ENCODE measurements at regions not wholly inside any gene's neighbourhood (a gene's known extent, or its start where the extent isn't known, plus 50 kb on each side); places are given as distances from the start of the nearest gene placed in this dataset.
"Not testable (repeated sequence)": the region's sequence is repeated elsewhere in the genome, so short reads cannot be mapped to it uniquely, and the experiment has no call there.

GRCh38 chr12:19811922-19812321 is 372.6 kb downstream of the AEBP2 start:
- H3K4me1 ChIP-seq, result no peaks in the 10 kb centered on the region
- intact Hi-C loops (cut with DNase I), result no loop called here
- no peaks in the 10 kb centered on the region for H3K27me3 ChIP-seq
- TF ChIP-seq POLR2AphosphoS5 (IDR thresholded peaks at IDR 0.05; ENCODE audit: insufficient read depth in 1 of 2, low read depth in 1 of 2) (no peak), CTCF (IDR thresholded peaks at IDR 0.05) (no peak)
- no peaks in the 10 kb centered on the region for H3K36me3 ChIP-seq
- DNase-seq (ENCODE audit: extremely low spot score in 2 of 2), result no peak
- H3K9me3 ChIP-seq, result no peaks in the 10 kb centered on the region
- no peak overlapping the region for H3K27ac ChIP-seq
- no peak overlapping the region for H3K4me3 ChIP-seq

- DNase-seq (ENCODE audit: extremely low spot score in 2 of 2), result no peak
- Histone ChIP-seq H3K27ac (no peak overlapping the region), H3K36me3 (no peaks in the 10 kb centered on the region), H3K4me1 (no peaks in the 10 kb centered on the region), H3K9me3 (no peaks in the 10 kb centered on the region), H3K27me3 (no peaks in the 10 kb centered on the region), H3K4me3 (no peak overlapping the region)
- TF ChIP-seq POLR2AphosphoS5 (IDR thresholded peaks at IDR 0.05; ENCODE audit: insufficient read depth in 1 of 2, low read depth in 1 of 2) (no peak), CTCF (IDR thresholded peaks at IDR 0.05) (no peak), POLR2A (IDR thresholded peaks at IDR 0.05) (no peak)
- intact Hi-C loops (cut with DNase I), result no loop called here
These were observed 379.9 kb downstream of the AEBP2 start for GRCh38 chr12:19819231-19819630.

GRCh38 chr12:19822476-19822875 is 383.2 kb downstream of the AEBP2 start:
- intact Hi-C loops (cut with DNase I), result no loop called here

GRCh38 chr12:19823326-19823725 is 384.0 kb downstream of the AEBP2 start:
- DNase-seq (ENCODE audit: extremely low spot score in 2 of 2); H3K36me3 ChIP-seq; intact Hi-C loops (cut with DNase I); H3K4me3 ChIP-seq; H3K27ac ChIP-seq; H3K4me1 ChIP-seq; H3K9me3 ChIP-seq; H3K27me3 ChIP-seq: not testable (repeated sequence)

More at GRCh38 chr12:19822476-19822875, 383.2 kb downstream of the AEBP2 start:
- no peak overlapping the region for H3K27ac ChIP-seq
- TF ChIP-seq CTCF (IDR thresholded peaks at IDR 0.05), result no peak
- no peak for TF ChIP-seq POLR2AphosphoS5 (IDR thresholded peaks at IDR 0.05; ENCODE audit: insufficient read depth in 1 of 2, low read depth in 1 of 2)
- no peak for TF ChIP-seq POLR2A (IDR thresholded peaks at IDR 0.05)
- H3K27me3 ChIP-seq, result no peaks in the 10 kb centered on the region
- DNase-seq (ENCODE audit: extremely low spot score in 2 of 2), result no peak
- H3K4me1 ChIP-seq, result no peaks in the 10 kb centered on the region
- H3K36me3 ChIP-seq, result no peaks in the 10 kb centered on the region
- H3K9me3 ChIP-seq, result no peaks in the 10 kb centered on the region
- no peak overlapping the region for H3K4me3 ChIP-seq

- Histone ChIP-seq H3K36me3 (no peaks in the 10 kb centered on the region), H3K9me3 (no peaks in the 10 kb centered on the region), H3K4me1 (no peaks in the 10 kb centered on the region), H3K27ac (no peak overlapping the region), H3K27me3 (no peaks in the 10 kb centered on the region), H3K4me3 (no peak overlapping the region)
- intact Hi-C loops (cut with DNase I), result no loop called here
- no peak for DNase-seq (ENCODE audit: extremely low spot score in 2 of 2)
- TF ChIP-seq POLR2A (IDR thresholded peaks at IDR 0.05) (no peak), POLR2AphosphoS5 (IDR thresholded peaks at IDR 0.05; ENCODE audit: insufficient read depth in 1 of 2, low read depth in 1 of 2) (no peak), CTCF (IDR thresholded peaks at IDR 0.05) (no peak)
These were observed 387.8 kb downstream of the AEBP2 start for GRCh38 chr12:19826980-19827550.
